ENCODE measurements at regions not wholly inside any gene's neighbourhood (a gene's known extent, or its start where the extent isn't known, plus 50 kb on each side); places are given as distances from the start of the nearest gene placed in this dataset.

DNA sequence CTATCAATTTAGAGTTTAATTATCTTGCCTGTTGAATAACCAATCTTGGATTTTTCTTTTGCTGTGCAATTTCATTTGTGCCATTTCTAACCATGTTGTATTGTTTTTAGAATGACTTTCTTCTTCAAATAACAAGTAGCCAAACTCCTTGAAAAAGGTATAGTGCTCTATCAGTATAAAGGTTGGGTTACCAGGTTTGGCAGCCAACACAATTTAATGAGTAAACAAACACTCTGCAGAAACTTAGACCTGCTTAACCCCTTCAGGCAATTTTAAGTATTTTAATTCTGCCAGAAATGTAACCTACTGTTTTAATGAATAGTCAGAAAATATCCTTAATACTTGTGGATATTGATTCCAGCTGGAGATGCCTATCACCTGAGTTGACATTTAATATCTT lies 299.8 kb downstream of the ARL4A start:
- H3K9ac ChIP-seq, result no peak overlapping the region
- no peaks in the 10 kb centered on the region for H3K4me1 ChIP-seq
- H3K4me3 ChIP-seq, result no peak overlapping the region
- H3K27ac ChIP-seq, result no peak overlapping the region
- no peaks in the 10 kb centered on the region for H4K20me1 ChIP-seq
- no peak for TF ChIP-seq Cebpa-rat (IDR thresholded peaks at IDR 0.05)
- H3K36me3 ChIP-seq, result no peaks in the 10 kb centered on the region
- H3K9me3 ChIP-seq, result no peaks in the 10 kb centered on the region
- H3K27me3 ChIP-seq, result no peaks in the 10 kb centered on the region
- no peak overlapping the region for H3K4me2 ChIP-seq

DNA sequence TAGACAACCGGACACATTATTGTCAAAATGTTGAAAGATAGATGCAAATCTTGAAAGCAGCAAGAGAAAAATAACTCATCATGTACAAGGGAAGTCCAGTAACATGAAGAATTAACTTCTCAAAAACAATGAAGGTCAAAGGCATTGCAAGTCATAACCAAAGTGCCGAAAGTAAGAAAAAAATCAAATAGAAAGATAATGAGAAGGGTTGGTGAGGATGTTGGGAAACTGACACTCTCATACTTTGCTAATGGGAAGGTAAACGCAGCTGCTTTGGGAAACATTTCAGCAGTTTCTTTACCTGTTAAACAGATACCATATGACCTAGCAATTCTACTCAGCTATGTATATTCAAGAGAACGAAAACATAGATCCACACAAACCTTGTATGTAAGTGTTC lies 303.0 kb downstream of the ARL4A start:
- Histone ChIP-seq H3K4me3 (no peak overlapping the region), H3K9me3 (no peaks in the 10 kb centered on the region), H3K27me3 (no peaks in the 10 kb centered on the region), H3K4me2 (no peak overlapping the region), H4K20me1 (no peaks in the 10 kb centered on the region), H3K27ac (no peak overlapping the region), H3K36me3 (no peaks in the 10 kb centered on the region), H3K9ac (no peak overlapping the region), H3K4me1 (no peaks in the 10 kb centered on the region)
- no peak for TF ChIP-seq Cebpa-rat (IDR thresholded peaks at IDR 0.05)

DNA sequence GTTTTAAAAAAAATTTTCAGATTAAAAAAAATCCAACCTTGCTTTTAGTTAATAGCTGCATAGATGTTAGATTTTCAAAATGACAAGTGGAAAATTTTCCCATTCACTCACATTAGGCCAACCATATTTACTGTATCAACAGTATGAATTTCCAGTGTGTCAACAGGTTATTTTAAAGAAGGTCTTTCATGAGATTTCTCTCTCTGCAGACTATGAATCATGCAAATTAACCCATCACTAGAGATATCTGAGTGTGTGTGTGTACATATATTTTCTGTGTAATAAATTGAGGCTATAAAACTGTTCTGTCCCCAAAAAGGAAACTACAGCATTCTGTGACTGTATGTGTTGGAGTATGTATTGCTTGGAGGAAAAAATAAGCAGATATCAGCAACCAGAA lies 305.6 kb downstream of the ARL4A start:
- no peaks in the 10 kb centered on the region for H3K4me1 ChIP-seq
- TF ChIP-seq Cebpa-rat (IDR thresholded peaks at IDR 0.05), result no peak
- no peaks in the 10 kb centered on the region for H4K20me1 ChIP-seq
- no peak overlapping the region for H3K4me2 ChIP-seq
- no peak overlapping the region for H3K9ac ChIP-seq
- H3K27ac ChIP-seq, result no peak overlapping the region
- H3K36me3 ChIP-seq, result no peaks in the 10 kb centered on the region
- H3K9me3 ChIP-seq, result no peaks in the 10 kb centered on the region
- no peaks in the 10 kb centered on the region for H3K27me3 ChIP-seq
- no peak overlapping the region for H3K4me3 ChIP-seq

DNA sequence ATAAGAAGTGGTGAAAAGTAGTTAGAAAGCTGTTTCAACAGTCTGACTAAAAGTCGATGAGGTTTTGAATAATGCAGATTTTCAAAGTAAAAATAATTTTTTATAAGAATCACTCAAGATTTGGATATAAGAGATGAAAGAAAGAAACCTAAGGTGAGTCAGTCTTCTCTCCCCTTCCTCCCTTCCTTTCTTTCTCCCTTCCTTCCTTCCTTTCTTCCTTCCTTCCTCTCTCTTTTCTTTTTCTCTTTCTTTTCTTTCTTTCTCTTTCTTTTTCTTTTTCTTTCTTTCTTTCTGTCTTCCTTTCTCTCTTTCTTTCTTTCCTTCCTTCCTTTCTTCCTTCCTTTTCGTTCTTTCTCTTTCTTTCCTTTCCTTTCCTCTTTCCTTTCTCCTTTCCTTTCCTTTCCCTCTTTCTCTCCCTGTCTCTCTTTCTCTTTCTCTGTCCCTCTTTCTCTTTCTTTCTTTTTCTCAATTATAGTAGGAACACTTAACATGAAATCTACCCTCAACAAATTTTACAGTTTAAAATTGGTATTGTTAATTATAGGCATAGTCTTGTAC lies 308.6 kb downstream of the ARL4A start:
- TF ChIP-seq Cebpa-rat (IDR thresholded peaks at IDR 0.05), result no peak
- Histone ChIP-seq H3K4me3 (no peak overlapping the region), H3K27me3 (no peaks in the 10 kb centered on the region), H3K4me1 (no peaks in the 10 kb centered on the region), H3K4me2 (no peak overlapping the region), H3K9ac (no peak overlapping the region), H4K20me1 (no peaks in the 10 kb centered on the region), H3K9me3 (no peaks in the 10 kb centered on the region), H3K27ac (no peak overlapping the region), H3K36me3 (no peaks in the 10 kb centered on the region)

DNA sequence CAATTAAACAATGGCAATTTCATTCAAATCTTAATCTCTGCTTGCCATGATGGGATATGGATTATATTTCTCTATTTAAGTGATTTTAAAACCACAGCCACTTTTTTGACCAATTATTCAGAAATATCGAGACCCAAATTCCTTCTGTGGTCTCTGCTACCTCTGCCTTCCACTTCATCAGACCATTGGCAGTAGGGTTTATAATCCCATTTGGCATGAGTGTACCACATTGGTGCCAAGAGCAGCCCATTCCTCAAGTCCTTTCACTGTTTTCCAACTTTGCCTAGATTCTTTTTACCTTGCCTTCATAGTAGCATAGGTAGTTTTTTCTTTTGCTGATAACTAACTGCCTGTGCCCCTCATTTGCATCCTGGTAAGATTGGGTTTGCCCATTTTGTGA lies 319.9 kb downstream of the ARL4A start:
- no peak overlapping the region for H3K4me3 ChIP-seq
- H3K4me1 ChIP-seq, result no peaks in the 10 kb centered on the region
- H3K36me3 ChIP-seq, result no peaks in the 10 kb centered on the region
- no peaks in the 10 kb centered on the region for H3K27me3 ChIP-seq
- no peak overlapping the region for H3K4me2 ChIP-seq
- no peak overlapping the region for H3K27ac ChIP-seq
- no peak overlapping the region for H3K9ac ChIP-seq
- peaks cover 8% of the 10 kb centered on the region; the same call in 1 of the 2 replicates for H3K9me3 ChIP-seq
- H4K20me1 ChIP-seq, result no peaks in the 10 kb centered on the region
- no peak for TF ChIP-seq Cebpa-rat (IDR thresholded peaks at IDR 0.05)

DNA sequence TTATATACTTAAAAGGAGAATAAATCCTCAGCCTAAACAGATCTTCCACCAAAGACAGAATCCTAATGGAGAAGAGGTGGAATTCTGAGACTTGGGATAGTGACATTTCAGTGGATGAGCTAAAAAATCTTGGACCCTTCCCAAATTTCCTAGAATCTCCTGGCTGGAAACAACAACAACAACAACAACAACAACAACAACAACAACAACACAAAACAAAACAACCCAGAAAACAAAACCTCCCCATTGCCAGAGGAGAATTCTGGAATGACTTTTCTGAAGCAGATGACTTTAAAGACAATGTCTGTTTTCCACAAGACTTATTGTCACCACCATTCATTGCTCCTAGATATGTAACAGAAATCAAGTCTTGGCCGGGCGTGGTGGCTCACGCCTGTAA lies 322.1 kb downstream of the ARL4A start:
- no peak for TF ChIP-seq Cebpa-rat (IDR thresholded peaks at IDR 0.05)
- Histone ChIP-seq H3K9ac (no peak overlapping the region), H4K20me1 (no peaks in the 10 kb centered on the region), H3K4me2 (no peak overlapping the region), H3K27ac (no peak overlapping the region), H3K27me3 (no peaks in the 10 kb centered on the region), H3K9me3 (no peaks in the 10 kb centered on the region), H3K4me1 (no peaks in the 10 kb centered on the region), H3K36me3 (no peaks in the 10 kb centered on the region), H3K4me3 (no peak overlapping the region)

DNA sequence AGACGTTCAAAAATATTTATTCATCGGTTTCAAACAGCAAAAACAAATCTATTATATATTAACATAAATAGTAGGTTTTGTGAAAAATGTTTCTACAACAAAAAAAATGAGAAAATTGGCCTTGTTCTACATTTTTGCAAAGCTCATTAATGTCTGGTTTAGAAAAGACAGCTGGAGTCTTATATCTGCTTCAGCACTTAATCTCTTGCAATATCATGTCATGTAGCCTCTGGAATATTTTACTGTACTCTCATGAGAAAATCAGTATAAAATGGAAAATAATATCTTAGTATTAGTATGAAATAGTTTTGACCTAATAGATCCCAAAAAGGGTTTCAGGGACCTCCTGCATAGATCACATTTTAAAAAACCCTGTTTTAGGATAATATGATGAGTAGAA lies 326.6 kb downstream of the ARL4A start:
- H3K9me3 ChIP-seq, result no peaks in the 10 kb centered on the region
- H3K4me2 ChIP-seq, result no peak overlapping the region
- no peak overlapping the region for H3K9ac ChIP-seq
- no peak overlapping the region for H3K4me3 ChIP-seq
- H3K36me3 ChIP-seq, result no peaks in the 10 kb centered on the region
- no peaks in the 10 kb centered on the region for H3K4me1 ChIP-seq
- no peaks in the 10 kb centered on the region for H4K20me1 ChIP-seq
- no peaks in the 10 kb centered on the region for H3K27me3 ChIP-seq
- no peak for TF ChIP-seq Cebpa-rat (IDR thresholded peaks at IDR 0.05)
- no peak overlapping the region for H3K27ac ChIP-seq

DNA sequence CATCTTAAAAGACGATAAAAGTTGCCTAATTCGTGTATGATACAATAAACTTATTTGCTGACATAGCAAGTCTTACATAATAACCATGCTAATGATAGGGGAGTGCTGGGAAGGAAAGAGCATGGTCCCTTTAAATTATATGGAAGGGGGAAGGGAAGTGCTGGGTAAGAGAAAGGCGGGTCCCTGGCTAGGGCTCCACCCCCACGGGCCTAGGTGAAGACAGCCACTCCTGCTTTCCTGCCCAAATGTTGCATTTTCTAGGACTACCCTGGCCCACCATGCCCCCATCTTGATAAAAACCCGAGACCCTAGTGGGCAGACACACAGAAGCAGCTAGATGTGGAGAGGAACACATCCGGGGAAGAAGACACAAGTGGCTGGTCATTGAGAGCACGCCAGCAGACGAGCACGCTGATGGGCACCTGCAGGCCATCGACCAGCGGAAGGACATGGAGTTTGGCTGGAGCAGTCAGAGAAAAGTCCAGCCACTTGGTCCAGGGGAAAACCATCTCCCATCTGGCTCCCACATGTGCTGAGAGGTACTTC lies 328.7 kb downstream of the ARL4A start:
- no peak overlapping the region for H3K4me2 ChIP-seq
- no peak for TF ChIP-seq Cebpa-rat (IDR thresholded peaks at IDR 0.05)
- no peaks in the 10 kb centered on the region for H3K36me3 ChIP-seq
- no peak overlapping the region for H3K27ac ChIP-seq
- no peaks in the 10 kb centered on the region for H3K27me3 ChIP-seq
- H3K4me1 ChIP-seq, result no peaks in the 10 kb centered on the region
- no peaks in the 10 kb centered on the region for H3K9me3 ChIP-seq
- no peak overlapping the region for H3K4me3 ChIP-seq
- no peak overlapping the region for H3K9ac ChIP-seq
- no peaks in the 10 kb centered on the region for H4K20me1 ChIP-seq

DNA sequence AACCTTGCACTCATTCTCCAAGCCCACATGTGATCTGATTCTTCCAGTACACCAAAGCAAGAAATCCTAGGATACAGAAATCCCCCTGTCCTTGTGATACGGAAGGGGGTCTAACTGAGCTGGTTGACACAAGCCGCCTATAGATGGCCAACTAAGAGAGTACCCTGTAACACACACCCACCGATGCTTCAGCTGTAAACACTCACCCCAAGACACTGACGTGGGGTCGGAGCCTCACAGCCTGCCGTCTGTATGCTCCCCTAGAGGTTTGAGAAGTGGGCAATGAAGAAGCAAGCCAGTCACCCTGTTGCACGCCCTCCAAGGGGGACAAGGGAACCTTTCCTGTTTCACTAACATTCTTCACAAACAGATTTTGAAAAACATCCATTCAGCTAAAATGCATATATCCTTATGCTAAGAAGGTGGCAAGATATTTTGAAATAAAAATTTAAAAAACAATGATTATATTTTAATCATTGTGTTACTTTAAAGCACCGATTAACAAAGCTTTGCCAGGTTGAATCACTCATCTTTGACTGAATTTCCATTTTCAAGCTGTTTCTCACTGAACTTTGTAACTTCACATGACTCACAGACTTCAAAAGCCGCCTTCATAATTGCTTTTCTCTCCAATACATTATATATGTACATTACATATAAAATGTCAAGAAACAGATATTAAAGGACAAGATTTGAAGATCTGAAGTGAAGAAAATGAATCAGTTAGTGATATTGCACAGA lies 329.3 kb downstream of the ARL4A start:
- H3K27ac ChIP-seq, result no peak overlapping the region
- H3K36me3 ChIP-seq, result no peaks in the 10 kb centered on the region
- H3K4me2 ChIP-seq, result no peak overlapping the region
- H3K4me1 ChIP-seq, result no peaks in the 10 kb centered on the region
- H3K4me3 ChIP-seq, result no peak overlapping the region
- no peak overlapping the region for H3K9ac ChIP-seq
- no peak for TF ChIP-seq Cebpa-rat (IDR thresholded peaks at IDR 0.05)
- H4K20me1 ChIP-seq, result no peaks in the 10 kb centered on the region
- no peaks in the 10 kb centered on the region for H3K27me3 ChIP-seq
- H3K9me3 ChIP-seq, result no peaks in the 10 kb centered on the region

DNA sequence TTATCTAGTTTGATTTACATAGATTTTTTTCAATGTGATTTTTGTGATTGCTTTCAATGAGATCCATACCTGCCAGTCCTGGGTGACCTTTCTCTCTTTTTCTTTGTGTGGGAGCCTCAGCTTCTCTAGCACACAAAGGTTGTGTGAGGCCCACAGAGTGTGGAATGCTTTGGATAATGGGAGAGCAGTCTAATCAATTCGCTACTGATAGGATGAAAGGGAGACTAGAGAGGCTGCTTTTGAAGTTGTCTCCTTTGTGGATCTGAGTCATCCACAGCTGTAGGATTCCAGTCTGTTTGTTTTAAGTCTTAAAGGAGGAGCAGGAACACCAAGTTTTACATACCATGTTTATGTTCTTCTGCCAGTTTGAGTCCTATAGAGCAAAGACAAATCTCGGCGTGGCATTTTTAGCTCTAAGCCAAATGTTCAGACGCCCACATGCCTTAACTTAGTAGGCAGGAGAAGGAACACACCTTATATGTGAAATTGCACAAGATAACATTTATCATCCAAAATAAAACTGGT lies 330.0 kb downstream of the ARL4A start:
- no peak overlapping the region for H3K4me3 ChIP-seq
- H4K20me1 ChIP-seq, result no peaks in the 10 kb centered on the region
- no peak overlapping the region for H3K27ac ChIP-seq
- H3K36me3 ChIP-seq, result no peaks in the 10 kb centered on the region
- no peak for TF ChIP-seq Cebpa-rat (IDR thresholded peaks at IDR 0.05)
- H3K27me3 ChIP-seq, result no peaks in the 10 kb centered on the region
- no peaks in the 10 kb centered on the region for H3K9me3 ChIP-seq
- H3K4me1 ChIP-seq, result no peaks in the 10 kb centered on the region
- no peak overlapping the region for H3K9ac ChIP-seq
- no peak overlapping the region for H3K4me2 ChIP-seq

Data from BLaER1 (cell line).